ENCODE measurements at regions not wholly inside any gene's neighbourhood (a gene's known extent, or its start where the extent isn't known, plus 50 kb on each side); places are given as distances from the start of the nearest gene placed in this dataset.

- H3K4me1 Mint-ChIP-seq = peaks cover 10% of the 10 kb centered on the region
- H3K9me3 Mint-ChIP-seq = no peaks in the 10 kb centered on the region
- no peak overlapping the region for H3K27ac Mint-ChIP-seq
- TF ChIP-seq EMX1 (CRISPR knock-in tag; IDR thresholded peaks at IDR 0.05) = no peak
- TF ChIP-seq JUN (CRISPR knock-in tag; IDR thresholded peaks at IDR 0.05) = no peak
- no peak for TF ChIP-seq IRF1 (CRISPR knock-in tag; IDR thresholded peaks at IDR 0.05)
- no peak for TF ChIP-seq NFE2L1 (CRISPR knock-in tag; IDR thresholded peaks at IDR 0.05)
- TF ChIP-seq CREM (CRISPR knock-in tag; IDR thresholded peaks at IDR 0.05) = no peak
- no peak for TF ChIP-seq SMAD4 (CRISPR knock-in tag; IDR thresholded peaks at IDR 0.05)
- TF ChIP-seq NR2C2 (CRISPR knock-in tag; IDR thresholded peaks at IDR 0.05) = no peak
- no peak for TF ChIP-seq CREB1 (CRISPR knock-in tag; IDR thresholded peaks at IDR 0.05)
- TF ChIP-seq HMGA2 (CRISPR knock-in tag; IDR thresholded peaks at IDR 0.05) = no peak
- TF ChIP-seq MXD4 (CRISPR knock-in tag; IDR thresholded peaks at IDR 0.05; ENCODE audit: borderline replicate concordance) = no peak
- no peak overlapping the region for H3K4me3 Mint-ChIP-seq
- no peaks in the 10 kb centered on the region for H3K27me3 Mint-ChIP-seq (ENCODE audit: low read depth)
- no peak for DNase-seq (ENCODE audit: low spot score)
- no peaks in the 10 kb centered on the region for H3K36me3 Mint-ChIP-seq
- ChIA-PET CTCF (no interaction called here), POLR2A (interaction anchor here (1.2 kb wide), 1 partner anchor 47 kb away, joined by 4 read pairs; no protein-coding TSS in a partner anchor)
- ATAC-seq = no peak
Observed at GRCh38 chr2:220167956-220168355, 540.5 kb downstream of the SLC4A3 start.

GRCh38 chr2:220168891-220169546, 541.6 kb downstream of the SLC4A3 start:
- H3K27me3 Mint-ChIP-seq (ENCODE audit: low read depth) = no peaks in the 10 kb centered on the region
- ATAC-seq = no peak
- POLR2A ChIA-PET = no interaction called here

More at GRCh38 chr2:220168891-220169546, 541.6 kb downstream of the SLC4A3 start:
- CTCF ChIA-PET = no interaction called here
- Mint-ChIP-seq H3K36me3 (no peaks in the 10 kb centered on the region), H3K9me3 (no peaks in the 10 kb centered on the region), H3K4me3 (no peak overlapping the region), H3K27ac (no peak overlapping the region), H3K4me1 (peaks cover 10% of the 10 kb centered on the region)
- TF ChIP-seq ZNF416 (CRISPR knock-in tag; IDR thresholded peaks at IDR 0.05) (no peak), ZNF281 (CRISPR knock-in tag; IDR thresholded peaks at IDR 0.05) (no peak), CBFB (CRISPR knock-in tag; IDR thresholded peaks at IDR 0.05; ENCODE audit: low read depth) (no peak), MLX (CRISPR knock-in tag; IDR thresholded peaks at IDR 0.05) (no peak), NR3C1 (CRISPR knock-in tag; conservative IDR thresholded peaks at IDR 0.05; ENCODE audit: low read depth) (no peak), PREB (CRISPR knock-in tag; IDR thresholded peaks at IDR 0.05; ENCODE audit: borderline replicate concordance) (no peak), ZSCAN18 (CRISPR knock-in tag; IDR thresholded peaks at IDR 0.05) (no peak), EMX1 (CRISPR knock-in tag; IDR thresholded peaks at IDR 0.05) (no peak), GRHL2 (CRISPR knock-in tag; IDR thresholded peaks at IDR 0.05; ENCODE audit: insufficient replicate concordance, severe bottlenecking) (no peak), ZBTB43 (CRISPR knock-in tag; IDR thresholded peaks at IDR 0.05) (no peak), ZNF512 (CRISPR knock-in tag; IDR thresholded peaks at IDR 0.05; ENCODE audit: borderline replicate concordance) (no peak), IRF2 (CRISPR knock-in tag; IDR thresholded peaks at IDR 0.05; ENCODE audit: borderline replicate concordance, low read depth) (no peak), NFYB (CRISPR knock-in tag; conservative IDR thresholded peaks at IDR 0.05; ENCODE audit: low read depth) (no peak), FOXP1 (CRISPR knock-in tag; IDR thresholded peaks at IDR 0.05; ENCODE audit: borderline replicate concordance) (no peak)
- no peak for DNase-seq (ENCODE audit: low spot score)

Measured in WTC11 (cell line).